ENCODE measurements at regions not wholly inside any gene's neighbourhood (a gene's known extent, or its start where the extent isn't known, plus 50 kb on each side); places are given as distances from the start of the nearest gene placed in this dataset.

GRCh38 chr1:118767971-118768370 lies 220.2 kb downstream of the TBX15 start:
- H3K9ac ChIP-seq (ENCODE audit: insufficient read depth, low read depth, low read length) = no peak overlapping the region
- H3K4me3 ChIP-seq (replicated peaks in 1 of 3; ENCODE audit: insufficient read depth in 1 of 3, low read depth in 2 of 3, low read length in 3 of 3) = no peak overlapping the region
- peaks cover 7% of the 10 kb centered on the region for H3K9me3 ChIP-seq (ENCODE audit: low read length)
- H2AFZ ChIP-seq (ENCODE audit: low read length) = no peak overlapping the region
- POLR2A ChIA-PET = no interaction called here
- CTCF ChIA-PET (ENCODE audit: low intra/inter-chr PET ratio, low total read pairs) = no interaction called here
- H3K27ac ChIP-seq (ENCODE audit: extremely low read length, insufficient read depth, low read length) = no peak overlapping the region
- WGBS (ENCODE audit: low lambda C conversion rate) = 3% methylated on average over 2 of the region's 2 CpGs
- no peak overlapping the region for H3K4me2 ChIP-seq (ENCODE audit: low read depth, low read length)
- no peaks in the 10 kb centered on the region for H4K20me1 ChIP-seq (ENCODE audit: insufficient read depth, low read length)
- FAIRE-seq (no peak), DNase-seq (ENCODE audit: low spot score) (no peak), ATAC-seq (no peak)
- TF ChIP-seq ZNF253 (CRISPR knock-in tag; IDR thresholded peaks at IDR 0.05; ENCODE audit: borderline replicate concordance) (no peak), ZXDC (CRISPR knock-in tag; IDR thresholded peaks at IDR 0.05) (no peak), MIXL1 (CRISPR knock-in tag; IDR thresholded peaks at IDR 0.05) (no peak), SPEN (CRISPR knock-in tag; IDR thresholded peaks at IDR 0.05; ENCODE audit: low read depth) (no peak), HMG20B (CRISPR knock-in tag; conservative IDR thresholded peaks at IDR 0.05) (no peak), ZNF124 (CRISPR knock-in tag; IDR thresholded peaks at IDR 0.05) (no peak), MXD4 (CRISPR knock-in tag; IDR thresholded peaks at IDR 0.05) (no peak), ZNF407 (CRISPR knock-in tag; IDR thresholded peaks at IDR 0.05; ENCODE audit: not compliant biosample characterization) (no peak), ZNF34 (CRISPR knock-in tag; IDR thresholded peaks at IDR 0.05; ENCODE audit: borderline replicate concordance) (no peak), SRSF4 (IDR thresholded peaks at IDR 0.05; ENCODE audit: low read depth, low read length, poor library complexity, severe bottlenecking) (no peak)
- H3K36me3 ChIP-seq (replicated peaks in 1 of 2; ENCODE audit: control insufficient read depth in 1 of 2, insufficient read depth in 2 of 2, low read length in 2 of 2) = no peaks in the 10 kb centered on the region
- no peaks in the 10 kb centered on the region for H3K4me1 ChIP-seq (ENCODE audit: insufficient read depth, low read length)
- BruUV-seq (replicated peaks) = no TSS peak
- H3K79me2 ChIP-seq (ENCODE audit: insufficient read depth, low read length) = no peaks in the 10 kb centered on the region
- H3K27me3 ChIP-seq (ENCODE audit: control insufficient read depth in 1 of 2, insufficient read depth in 2 of 2, low read length in 2 of 2) = no peaks in the 10 kb centered on the region; a peak in 1 of 5 replicates
- intact Hi-C loops (cut with micrococcal nuclease; ENCODE audit: unreplicated experiment) (no loop called here), in situ Hi-C loops (cut with HindIII; ENCODE audit: extremely low pct_ligation_motif_present, low pct_unique_long_range_greater_than_20kb) (no loop called here)
